ENCODE measurements at regions not wholly inside any gene's neighbourhood (a gene's known extent, or its start where the extent isn't known, plus 50 kb on each side); places are given as distances from the start of the nearest gene placed in this dataset.

- no peak for TF ChIP-seq CTCF (IDR thresholded peaks at IDR 0.05; ENCODE audit: control extremely low read depth, extremely low read depth)
- Histone ChIP-seq H3K4me1 (ENCODE audit: control insufficient read depth in 5 of 5, insufficient read depth in 5 of 5, low read length in 5 of 5) (no peaks in the 10 kb centered on the region), H3K4me3 (no peak overlapping the region), H3K9me3 (ENCODE audit: control insufficient read depth in 4 of 4, insufficient read depth in 3 of 4, low read length in 3 of 4) (peaks cover 0 to 5% (median 0%) of the 10 kb centered on the region in 4 donors), H3K36me3 (ENCODE audit: control insufficient read depth in 4 of 4, insufficient read depth in 4 of 4, low read length in 4 of 4) (no peaks in the 10 kb centered on the region), H3K27ac (ENCODE audit: low read depth in 1 of 2, low read length in 1 of 2) (no peak overlapping the region), H3K9ac (ENCODE audit: insufficient read depth in 1 of 2, low read length in 2 of 2) (no peak overlapping the region), H3K27me3 (ENCODE audit: control insufficient read depth in 3 of 3, insufficient read depth in 3 of 3, low read length in 2 of 3) (no peaks in the 10 kb centered on the region)
- 65 to 67% methylated on average over 3 of the region's 3 CpGs for WGBS, 2 donors
- no peak for DNase-seq
- ATAC-seq (ENCODE audit: insufficient read depth, low FRiP score), result no peak
Observed at GRCh38 chr3:70564552-70564951, 252.1 kb upstream of the MDFIC2 start.

- DNase-seq (no peak), ATAC-seq (ENCODE audit: insufficient read depth, low FRiP score) (no peak)
- 90 to 98% methylated on average over 3 of the region's 3 CpGs for WGBS, 2 donors
- TF ChIP-seq CTCF (IDR thresholded peaks at IDR 0.05; ENCODE audit: control extremely low read depth, extremely low read depth), result no peak
- peaks cover 0 to 5% (median 0%) of the 10 kb centered on the region in 4 donors for H3K9me3 ChIP-seq (ENCODE audit: control insufficient read depth in 4 of 4, insufficient read depth in 3 of 4, low read length in 3 of 4)
- H3K27ac ChIP-seq (ENCODE audit: low read depth in 1 of 2, low read length in 1 of 2), result no peak overlapping the region
- no peaks in the 10 kb centered on the region for H3K27me3 ChIP-seq (ENCODE audit: control insufficient read depth in 3 of 3, insufficient read depth in 3 of 3, low read length in 2 of 3)
- H3K9ac ChIP-seq (ENCODE audit: insufficient read depth in 1 of 2, low read length in 2 of 2), result no peak overlapping the region
- no peak overlapping the region for H3K4me3 ChIP-seq
- no peaks in the 10 kb centered on the region for H3K36me3 ChIP-seq (ENCODE audit: control insufficient read depth in 4 of 4, insufficient read depth in 4 of 4, low read length in 4 of 4)
- H3K4me1 ChIP-seq (ENCODE audit: control insufficient read depth in 5 of 5, insufficient read depth in 5 of 5, low read length in 5 of 5), result no peaks in the 10 kb centered on the region
Observed at GRCh38 chr3:70561796-70562195, 249.4 kb upstream of the MDFIC2 start.

GRCh38 chr3:70558956-70559355 lies 246.5 kb upstream of the MDFIC2 start:
- no peaks in the 10 kb centered on the region for H3K9me3 ChIP-seq (ENCODE audit: control insufficient read depth in 4 of 4, insufficient read depth in 3 of 4, low read length in 3 of 4)
- no peak overlapping the region for H3K27ac ChIP-seq (ENCODE audit: low read depth in 1 of 2, low read length in 1 of 2)
- no peak overlapping the region for H3K4me3 ChIP-seq
- 42 to 52% methylated on average over 2 of the region's 2 CpGs for WGBS, 2 donors
- no peaks in the 10 kb centered on the region for H3K27me3 ChIP-seq (ENCODE audit: control insufficient read depth in 3 of 3, insufficient read depth in 3 of 3, low read length in 2 of 3)
- TF ChIP-seq CTCF (IDR thresholded peaks at IDR 0.05; ENCODE audit: control extremely low read depth, extremely low read depth), result no peak
- no peaks in the 10 kb centered on the region for H3K4me1 ChIP-seq (ENCODE audit: control insufficient read depth in 5 of 5, insufficient read depth in 5 of 5, low read length in 5 of 5)
- DNase-seq (no peak), ATAC-seq (ENCODE audit: insufficient read depth, low FRiP score) (no peak)
- no peaks in the 10 kb centered on the region for H3K36me3 ChIP-seq (ENCODE audit: control insufficient read depth in 4 of 4, insufficient read depth in 4 of 4, low read length in 4 of 4)
- H3K9ac ChIP-seq (ENCODE audit: insufficient read depth in 1 of 2, low read length in 2 of 2), result no peak overlapping the region

GRCh38 chr3:70557976-70558375 lies 245.5 kb upstream of the MDFIC2 start:
- 54 to 73% methylated on average over 2 of the region's 2 CpGs for WGBS, 2 donors
- Histone ChIP-seq H3K27me3 (ENCODE audit: control insufficient read depth in 3 of 3, insufficient read depth in 3 of 3, low read length in 2 of 3) (no peaks in the 10 kb centered on the region), H3K4me1 (ENCODE audit: control insufficient read depth in 5 of 5, insufficient read depth in 5 of 5, low read length in 5 of 5) (no peaks in the 10 kb centered on the region), H3K4me3 (no peak overlapping the region), H3K9ac (ENCODE audit: insufficient read depth in 1 of 2, low read length in 2 of 2) (no peak overlapping the region), H3K27ac (ENCODE audit: low read depth in 1 of 2, low read length in 1 of 2) (no peak overlapping the region), H3K9me3 (ENCODE audit: control insufficient read depth in 4 of 4, insufficient read depth in 3 of 4, low read length in 3 of 4) (no peaks in the 10 kb centered on the region), H3K36me3 (ENCODE audit: control insufficient read depth in 4 of 4, insufficient read depth in 4 of 4, low read length in 4 of 4) (no peaks in the 10 kb centered on the region)
- no peak for TF ChIP-seq CTCF (IDR thresholded peaks at IDR 0.05; ENCODE audit: control extremely low read depth, extremely low read depth)
- ATAC-seq (ENCODE audit: insufficient read depth, low FRiP score) (no peak), DNase-seq (no peak)

Data from lung (tissue), 11 donors.